ENCODE measurements at regions not wholly inside any gene's neighbourhood (a gene's known extent, or its start where the extent isn't known, plus 50 kb on each side); places are given as distances from the start of the nearest gene placed in this dataset.

DNA sequence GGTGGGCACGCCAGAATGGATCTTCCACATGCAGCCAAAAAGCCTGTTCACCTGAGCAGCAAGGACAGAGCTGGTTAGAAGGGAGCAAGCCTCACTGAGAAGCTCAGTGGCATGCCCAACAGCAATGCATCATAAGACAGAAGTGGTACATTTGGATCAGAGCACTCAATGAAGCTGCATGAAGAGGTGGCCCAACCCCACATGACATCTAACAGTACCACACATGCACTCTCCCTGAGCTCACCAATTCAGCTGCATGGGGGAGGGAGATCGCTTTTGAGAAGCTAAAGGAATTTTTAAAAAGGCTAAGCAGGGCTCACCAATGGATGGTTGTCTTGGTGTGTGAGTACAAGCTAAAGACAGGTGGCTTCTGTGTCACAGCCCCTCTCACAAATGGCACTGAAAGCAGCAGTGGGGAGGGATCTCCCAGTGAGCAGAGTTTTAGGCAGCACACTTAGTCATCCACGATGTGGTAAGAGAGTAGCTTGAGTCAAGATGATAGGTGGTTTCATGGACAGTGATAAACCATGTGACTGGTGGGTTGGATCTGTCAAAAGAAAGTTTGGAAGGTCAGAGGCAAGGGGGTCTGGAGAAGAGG lies 166.6 kb upstream of the TAB2 start:
- TF ChIP-seq EGR1 (IDR thresholded peaks at IDR 0.05), result no peak
- no peak for TF ChIP-seq MAX (IDR thresholded peaks at IDR 0.05)
- no peak for TF ChIP-seq TCF12 (IDR thresholded peaks at IDR 0.05; ENCODE audit: low read depth)
- TF ChIP-seq YY1 (IDR thresholded peaks at IDR 0.05; ENCODE audit: low read depth), result no peak
- TF ChIP-seq REST (IDR thresholded peaks at IDR 0.05; ENCODE audit: low read depth), result no peak
- TF ChIP-seq NFIC (IDR thresholded peaks at IDR 0.05), result no peak
- no peak for TF ChIP-seq EP300 (IDR thresholded peaks at IDR 0.05; ENCODE audit: borderline replicate concordance)
- no peak for TF ChIP-seq USF1 (IDR thresholded peaks at IDR 0.05)
- TF ChIP-seq TAF1 (IDR thresholded peaks at IDR 0.05; ENCODE audit: low read depth), result no peak
- no peak for TF ChIP-seq RAD21 (IDR thresholded peaks at IDR 0.05; ENCODE audit: low read depth)
- TF ChIP-seq FOXM1 (IDR thresholded peaks at IDR 0.05; ENCODE audit: borderline replicate concordance, low read depth), result no peak
- TF ChIP-seq TEAD4 (IDR thresholded peaks at IDR 0.05), result no peak

- TF ChIP-seq FOXM1 (IDR thresholded peaks at IDR 0.05; ENCODE audit: borderline replicate concordance, low read depth) (no peak), NFIC (IDR thresholded peaks at IDR 0.05) (no peak), EP300 (IDR thresholded peaks at IDR 0.05; ENCODE audit: borderline replicate concordance) (no peak), RAD21 (IDR thresholded peaks at IDR 0.05; ENCODE audit: low read depth) (no peak), MAX (IDR thresholded peaks at IDR 0.05) (no peak), CREB1 (IDR thresholded peaks at IDR 0.05; ENCODE audit: low read depth) (no peak), TAF1 (IDR thresholded peaks at IDR 0.05; ENCODE audit: low read depth) (no peak), ZBTB7A (IDR thresholded peaks at IDR 0.05; ENCODE audit: low read depth) (no peak), TEAD4 (IDR thresholded peaks at IDR 0.05) (no peak), EGR1 (IDR thresholded peaks at IDR 0.05) (no peak), TCF12 (IDR thresholded peaks at IDR 0.05; ENCODE audit: low read depth) (no peak), REST (IDR thresholded peaks at IDR 0.05; ENCODE audit: low read depth) (no peak), CEBPB (IDR thresholded peaks at IDR 0.05) (no peak), YY1 (IDR thresholded peaks at IDR 0.05; ENCODE audit: low read depth) (no peak), USF1 (IDR thresholded peaks at IDR 0.05) (no peak)
Observed at GRCh38 chr6:149152521-149152920, 165.0 kb upstream of the TAB2 start.

DNA sequence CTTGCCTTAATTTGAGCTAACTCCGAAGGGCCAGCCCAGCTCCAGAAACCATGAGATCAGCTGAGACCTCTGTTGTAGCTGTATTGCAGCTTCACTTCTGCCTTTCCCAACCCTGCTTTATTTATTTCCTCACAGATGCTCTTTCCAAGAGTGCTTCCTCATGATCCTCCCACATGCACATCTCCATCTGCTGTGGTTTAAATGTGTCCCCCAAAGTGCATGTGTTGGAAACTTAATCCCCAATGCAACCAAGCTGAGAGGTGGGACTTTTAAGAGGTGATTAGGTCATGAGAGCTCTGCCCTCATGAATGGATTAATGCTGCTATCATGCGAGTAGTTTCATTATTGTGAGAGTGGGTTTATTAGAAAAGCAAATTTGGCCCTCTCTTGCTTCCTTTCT lies 164.4 kb upstream of the TAB2 start:
- TF ChIP-seq USF1 (IDR thresholded peaks at IDR 0.05), result no peak
- TF ChIP-seq CEBPB (IDR thresholded peaks at IDR 0.05), result no peak
- TF ChIP-seq MAX (IDR thresholded peaks at IDR 0.05), result no peak
- no peak for TF ChIP-seq NFIC (IDR thresholded peaks at IDR 0.05)
- TF ChIP-seq RAD21 (IDR thresholded peaks at IDR 0.05; ENCODE audit: low read depth), result no peak
- no peak for TF ChIP-seq CREB1 (IDR thresholded peaks at IDR 0.05; ENCODE audit: low read depth)
- no peak for TF ChIP-seq TEAD4 (IDR thresholded peaks at IDR 0.05)
- TF ChIP-seq ZBTB7A (IDR thresholded peaks at IDR 0.05; ENCODE audit: low read depth), result no peak
- TF ChIP-seq EGR1 (IDR thresholded peaks at IDR 0.05), result no peak
- TF ChIP-seq EP300 (IDR thresholded peaks at IDR 0.05; ENCODE audit: borderline replicate concordance), result no peak
- TF ChIP-seq FOXM1 (IDR thresholded peaks at IDR 0.05; ENCODE audit: borderline replicate concordance, low read depth), result no peak
- TF ChIP-seq TCF12 (IDR thresholded peaks at IDR 0.05; ENCODE audit: low read depth), result no peak
- TF ChIP-seq YY1 (IDR thresholded peaks at IDR 0.05; ENCODE audit: low read depth), result no peak
- TF ChIP-seq REST (IDR thresholded peaks at IDR 0.05; ENCODE audit: low read depth), result no peak
